H9 (cell line): ENCODE measurements at regions not wholly inside any gene's neighbourhood (a gene's known extent, or its start where the extent isn't known, plus 50 kb on each side); places are given as distances from the start of the nearest gene placed in this dataset.

Experiments
- DNase-seq: peaks from one replicate; pipeline ENCODE4 v3.0.0-alpha.2; 2017
- H2AFZ ChIP-seq: one replicate; pipeline ENCODE4 v1.6.1; 2013; ENCODE audit warnings: mild to moderate bottlenecking, low read length, control low read depth, moderate library complexity
- H2AK5ac ChIP-seq: 2 replicates; pipeline ENCODE4 v1.6.1; 2013; ENCODE audit warnings: low read length, control low read depth, mixed read lengths; ENCODE audit not compliant: insufficient read length
- H2BK120ac ChIP-seq: one replicate; pipeline ENCODE4 v1.6.1; 2013; ENCODE audit warnings: low read depth, mild to moderate bottlenecking, low read length, control low read depth, inconsistent platforms; ENCODE audit not compliant: poor library complexity, severe bottlenecking
- H2BK12ac ChIP-seq: 2 replicates; pipeline ENCODE4 v1.6.1; 2013; ENCODE audit warnings: low read length, control low read depth, mixed read lengths, low read depth; ENCODE audit not compliant: insufficient read length
- H2BK15ac ChIP-seq: 2 replicates; pipeline ENCODE4 v1.6.1; 2013; ENCODE audit warnings: low read depth, low read length, control low read depth
- H2BK20ac ChIP-seq: one replicate; pipeline ENCODE4 v1.6.1; 2013; ENCODE audit warnings: low read depth, mild to moderate bottlenecking, low read length, control low read depth, inconsistent platforms; ENCODE audit not compliant: poor library complexity, severe bottlenecking
- H2BK5ac ChIP-seq: 2 replicates; pipeline ENCODE4 v1.6.1; 2013; ENCODE audit warnings: low read length, control low read depth, mixed read lengths; ENCODE audit not compliant: insufficient read length
- H3K14ac ChIP-seq: 2 replicates; pipeline ENCODE4 v1.6.1; 2013; ENCODE audit warnings: low read length, control low read depth; ENCODE audit not compliant: insufficient read depth
- H3K18ac ChIP-seq: 2 replicates; pipeline ENCODE4 v1.6.1; 2013; ENCODE audit warnings: low read depth, mild to moderate bottlenecking, mixed read lengths, low read length, control low read depth; ENCODE audit not compliant: insufficient read length
- H3K23ac ChIP-seq: 2 replicates; pipeline ENCODE4 v1.6.1; 2013; ENCODE audit warnings: low read length, control low read depth, mixed read lengths, low read depth; ENCODE audit not compliant: insufficient read length
- H3K23me2 ChIP-seq: 2 replicates; pipeline ENCODE4 v1.6.1; 2013; ENCODE audit warnings: low read depth, mild to moderate bottlenecking, mixed read lengths, low read length, control low read depth; ENCODE audit not compliant: insufficient read length, poor library complexity, severe bottlenecking
- H3K27ac ChIP-seq: 2 replicates; pipeline ENCODE4 v1.5.1; 2013; ENCODE audit warnings: low read length, control low read depth, mixed read lengths, low read depth; ENCODE audit not compliant: insufficient read length
- H3K27me3 ChIP-seq: 2 replicates; pipeline ENCODE4 v1.6.1; 2013; ENCODE audit warnings: low read length, control low read depth, inconsistent platforms; ENCODE audit not compliant: insufficient read depth
- H3K4ac ChIP-seq: 2 replicates; pipeline ENCODE4 v1.6.1; 2013; ENCODE audit warnings: low read depth, mild to moderate bottlenecking, control low read depth, inconsistent platforms, low read length, moderate library complexity
- H3K4me1 ChIP-seq: 2 replicates; pipeline ENCODE4 v1.6.1; 2013; ENCODE audit warnings: low read length, control low read depth, inconsistent platforms; ENCODE audit not compliant: insufficient read depth
- H3K4me2 ChIP-seq: 2 replicates; pipeline ENCODE4 v1.6.1; 2013; ENCODE audit warnings: low read length, control low read depth, mixed read lengths; ENCODE audit not compliant: insufficient read length, insufficient read depth
- H3K56ac ChIP-seq: 2 replicates; pipeline ENCODE4 v1.6.1; 2013; ENCODE audit warnings: low read depth, mild to moderate bottlenecking, mixed read lengths, low read length, control low read depth; ENCODE audit not compliant: insufficient read length
- H3K79me1 ChIP-seq: 2 replicates; pipeline ENCODE4 v1.6.1; 2013; ENCODE audit warnings: low read depth, mild to moderate bottlenecking, moderate library complexity, low read length, control low read depth, inconsistent platforms; ENCODE audit not compliant: insufficient read depth, poor library complexity, severe bottlenecking
- H3K79me2 ChIP-seq: 2 replicates; pipeline ENCODE4 v1.6.1; 2013; ENCODE audit warnings: low read length, control low read depth, inconsistent platforms; ENCODE audit not compliant: insufficient read depth
- H3K9ac ChIP-seq: 2 replicates; pipeline ENCODE4 v1.6.1; 2013; ENCODE audit warnings: low read length, control low read depth, mixed read lengths; ENCODE audit not compliant: insufficient read length; ENCODE audit errors: extremely low read depth
- H3K9me3 ChIP-seq: one replicate; pipeline ENCODE4 v1.6.1; 2013; ENCODE audit warnings: low read depth, low read length, inconsistent platforms; ENCODE audit not compliant: control insufficient read depth
- H3T11ph ChIP-seq: one replicate; pipeline ENCODE4 v1.6.1; 2013; ENCODE audit warnings: mild to moderate bottlenecking, low read length, control low read depth, inconsistent platforms
- H4K20me1 ChIP-seq: one replicate; pipeline ENCODE4 v1.6.1; 2013; ENCODE audit not compliant: control insufficient read depth, insufficient read length, insufficient read depth
- H4K5ac ChIP-seq: 2 replicates; pipeline ENCODE4 v1.6.1; 2013; ENCODE audit warnings: low read depth, mild to moderate bottlenecking, mixed read lengths, low read length, control low read depth; ENCODE audit not compliant: insufficient read length
- H4K8ac ChIP-seq: replicated peaks from 2 replicates; pipeline ENCODE4 v1.6.1; 2013; ENCODE audit warnings: low read length, control low read depth, mixed read lengths, low read depth; ENCODE audit not compliant: insufficient read length
- H4K91ac ChIP-seq: 2 replicates; pipeline ENCODE4 v1.6.1; 2013; ENCODE audit warnings: low read depth, mild to moderate bottlenecking, moderate library complexity, mixed read lengths, low read length, control low read depth; ENCODE audit not compliant: insufficient read length
- H3K27ac Mint-ChIP-seq, 3 experiments: 2 replicates in 2 of 3; 3 replicates in 1 of 3; pipeline ENCODE4 v1.8.0; 2020 to 2021; ENCODE audit warnings: mixed read lengths in 3 of 3, mild to moderate bottlenecking in 1 of 3, moderate library complexity in 1 of 3
- H3K27me3 Mint-ChIP-seq: 2 replicates; pipeline ENCODE4 v1.8.0; 2021; ENCODE audit warnings: low read depth, mild to moderate bottlenecking, moderate library complexity, mixed read lengths
- H3K36me3 Mint-ChIP-seq, 3 experiments: 2 replicates in 2 of 3; 3 replicates in 1 of 3; pipeline ENCODE4 v1.8.0; 2020 to 2021; ENCODE audit warnings: low read depth in 3 of 3, mixed read lengths in 3 of 3; ENCODE audit not compliant: insufficient read depth in 1 of 3
- H3K4me1 Mint-ChIP-seq, 2 experiments: 2 replicates each; pipeline ENCODE4 v1.8.0; 2020; ENCODE audit warnings: mixed read lengths in 2 of 2
- H3K4me3 Mint-ChIP-seq, 2 experiments: 2 replicates in 1 of 2; 3 replicates in 1 of 2; pipeline ENCODE4 v1.8.0; 2020 to 2021; ENCODE audit warnings: mild to moderate bottlenecking in 2 of 2, mixed read lengths in 2 of 2, moderate library complexity in 1 of 2
- H3K9me3 Mint-ChIP-seq, 2 experiments: 2 replicates in 1 of 2; 3 replicates in 1 of 2; pipeline ENCODE4 v1.8.0; 2020; ENCODE audit warnings: mild to moderate bottlenecking in 2 of 2, mixed read lengths in 2 of 2, moderate library complexity in 1 of 2
- CTCF ChIP-seq: fragments of 200-600 bp; sonication (generic); conservative IDR thresholded peaks from 3 replicates; pipeline ENCODE4 v1.8.0; 2021; ENCODE audit warnings: antibody characterized with exemption, mild to moderate bottlenecking
- WGBS: extraction: QIAGEN DNeasy Blood & Tissue Kit; methylation state at CpG from one replicate; pipeline ENCODE4 v1.1.7; 2013; ENCODE audit warnings: missing lambda C conversion rate, low lambda C conversion rate, mixed read lengths; ENCODE audit not compliant: insufficient read length; ENCODE audit errors: extremely low coverage; 5-methylcytosine and 5-hydroxymethylcytosine counted together

- Histone ChIP-seq H3K27ac (no peak overlapping the region), H2BK15ac (no peak overlapping the region), H4K91ac (no peak overlapping the region), H3K23me2 (no peaks in the 10 kb centered on the region), H2BK120ac (no peak overlapping the region), H4K8ac (no peak overlapping the region), H3K4ac (no peak overlapping the region), H3K14ac (no peak overlapping the region), H3K9ac (no peak overlapping the region), H3K9me3 (no peaks in the 10 kb centered on the region), H4K5ac (no peak overlapping the region), H2BK12ac (no peak overlapping the region), H3K79me2 (no peaks in the 10 kb centered on the region), H2AK5ac (no peak overlapping the region), H3K4me2 (no peak overlapping the region), H3T11ph (no peak overlapping the region), H2BK5ac (no peak overlapping the region), H3K79me1 (no peaks in the 10 kb centered on the region), H2AFZ (no peak overlapping the region), H2BK20ac (no peak overlapping the region), H3K18ac (no peak overlapping the region), H3K56ac (no peak overlapping the region), H4K20me1 (no peaks in the 10 kb centered on the region), H3K27me3 (no peaks in the 10 kb centered on the region), H3K4me1 (no peaks in the 10 kb centered on the region), H3K23ac (no peak overlapping the region)
- H3K36me3 Mint-ChIP-seq = peaks cover 0 to 2% (median 0%) of the 10 kb centered on the region in 3 experiments; a peak in 2 of 7 replicates
- H3K4me1 Mint-ChIP-seq = no peaks in the 10 kb centered on the region
- peaks cover 0 to 3% of the 10 kb centered on the region in 2 experiments; a peak in 2 of 5 replicates for H3K9me3 Mint-ChIP-seq
- DNase-seq = no peak
- WGBS = no CpG with 5 or more reads among the region's 2 CpGs
- no peaks in the 10 kb centered on the region for H3K27me3 Mint-ChIP-seq
- H3K27ac Mint-ChIP-seq = no peak overlapping the region
- TF ChIP-seq CTCF = no peak
- no peak overlapping the region for H3K4me3 Mint-ChIP-seq
Observed at GRCh38 chr6:140977403-140977802, 1155.3 kb upstream of the GJE1 start.
